Astrocyte (in vitro differentiated cells and primary cell): ENCODE measurements at regions not wholly inside any gene's neighbourhood (a gene's known extent, or its start where the extent isn't known, plus 50 kb on each side); places are given as distances from the start of the nearest gene placed in this dataset.

Experiments used
- DNase-seq: peaks from one replicate; pipeline ENCODE4 v3.0.0-alpha.2; 2010; ENCODE audit warnings: low read depth
- FAIRE-seq: peaks from 2 replicates; lab custom pipeline; 2011; peaks lifted over from hg19 to GRCh38; lab: Jason Lieb, UNC
- H2AFZ ChIP-seq: 2 replicates; pipeline ENCODE4 v1.6.0; 2012; ENCODE audit warnings: low read depth, low read length, inconsistent platforms
- H3K27ac ChIP-seq: 2 replicates; pipeline ENCODE4 v1.5.1; 2011; ENCODE audit warnings: low read depth, low read length, inconsistent platforms
- H3K27me3 ChIP-seq: 2 replicates; pipeline ENCODE4 v1.6.0; 2011; ENCODE audit warnings: low read length, inconsistent platforms; ENCODE audit not compliant: insufficient read depth
- H3K36me3 ChIP-seq: 2 replicates; pipeline ENCODE4 v1.5.1; 2011; ENCODE audit warnings: low read length, inconsistent platforms; ENCODE audit not compliant: insufficient read depth
- H3K4me1 ChIP-seq: 2 replicates; pipeline ENCODE4 v1.5.1; 2011; ENCODE audit warnings: low read length, inconsistent platforms; ENCODE audit not compliant: insufficient read depth
- H3K4me2 ChIP-seq: 2 replicates; pipeline ENCODE4 v1.6.0; 2012; ENCODE audit warnings: low read length, inconsistent platforms
- H3K4me3 ChIP-seq: 2 replicates; pipeline ENCODE4 v1.5.1; 2011; ENCODE audit warnings: low read depth, mild to moderate bottlenecking, low read length, inconsistent platforms; ENCODE audit not compliant: insufficient read depth
- H3K79me2 ChIP-seq: 2 replicates; pipeline ENCODE4 v1.6.0; 2012; ENCODE audit warnings: mild to moderate bottlenecking, low read length, inconsistent platforms; ENCODE audit not compliant: insufficient read depth
- H3K9ac ChIP-seq: 2 replicates; pipeline ENCODE4 v1.6.0; 2012; ENCODE audit warnings: mild to moderate bottlenecking, low read length, inconsistent platforms
- H3K9me3 ChIP-seq: 2 replicates; pipeline ENCODE4 v1.5.1; 2012; ENCODE audit warnings: low read depth, mild to moderate bottlenecking, low read length, inconsistent platforms; ENCODE audit not compliant: insufficient read depth
- H4K20me1 ChIP-seq: 2 replicates; pipeline ENCODE4 v1.6.0; 2012; ENCODE audit warnings: low read length, inconsistent platforms; ENCODE audit not compliant: insufficient read depth
- H3K27ac Mint-ChIP-seq: one replicate; pipeline ENCODE4 v1.8.0; 2021; ENCODE audit warnings: mild to moderate bottlenecking, mixed read lengths; ENCODE audit not compliant: unreplicated experiment
- H3K27me3 Mint-ChIP-seq: one replicate; pipeline ENCODE4 v1.8.0; 2021; ENCODE audit warnings: low read depth, mixed read lengths; ENCODE audit not compliant: unreplicated experiment
- H3K36me3 Mint-ChIP-seq: one replicate; pipeline ENCODE4 v1.8.0; 2021; ENCODE audit warnings: low read depth, mixed read lengths; ENCODE audit not compliant: unreplicated experiment
- H3K4me1 Mint-ChIP-seq: one replicate; pipeline ENCODE4 v1.8.0; 2021; ENCODE audit warnings: low read depth, mixed read lengths; ENCODE audit not compliant: unreplicated experiment
- H3K4me3 Mint-ChIP-seq: one replicate; pipeline ENCODE4 v1.8.0; 2021; ENCODE audit warnings: mild to moderate bottlenecking, moderate library complexity, mixed read lengths; ENCODE audit not compliant: unreplicated experiment
- H3K9me3 Mint-ChIP-seq: one replicate; pipeline ENCODE4 v1.8.0; 2021; ENCODE audit warnings: mild to moderate bottlenecking, mixed read lengths; ENCODE audit not compliant: unreplicated experiment
- EZH2 ChIP-seq: IDR thresholded peaks from 2 replicates; pipeline ENCODE4 v1.6.1; 2012; ENCODE audit warnings: mild to moderate bottlenecking, low read length, inconsistent platforms; ENCODE audit not compliant: insufficient read depth
- TF ChIP-seq, protein P1 (sequence below): IDR thresholded peaks from 2 replicates; pipeline ENCODE4 v1.5.1; 2011; ENCODE audit warnings: low read depth, mild to moderate bottlenecking, inconsistent platforms, low read length, moderate library complexity; ENCODE audit not compliant: insufficient read depth

DNA sequence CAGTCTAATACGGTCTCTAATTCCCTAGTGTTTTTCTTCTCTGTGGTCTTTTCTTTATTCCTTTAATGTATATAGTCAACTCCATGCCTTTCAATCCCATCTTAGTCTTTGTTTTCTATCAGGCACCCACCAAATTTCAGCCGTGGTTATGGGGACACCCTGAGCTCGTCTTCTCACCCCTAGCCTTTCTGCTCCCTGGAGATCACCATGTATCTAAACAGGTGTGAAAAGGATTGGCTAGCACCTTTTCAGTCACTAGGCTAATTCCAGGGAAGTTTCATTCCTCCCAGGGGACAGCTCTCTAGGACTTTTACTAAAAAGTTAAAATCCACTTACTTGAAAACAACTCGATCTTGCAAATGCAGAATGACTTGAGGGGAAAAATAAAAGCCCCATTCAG, 291.3 kb downstream of the ETNK1 start:
- Histone ChIP-seq H3K4me3 (no peak overlapping the region), H3K4me2 (no peak overlapping the region), H4K20me1 (no peaks in the 10 kb centered on the region), H3K79me2 (no peaks in the 10 kb centered on the region), H3K27me3 (no peaks in the 10 kb centered on the region), H2AFZ (no peak overlapping the region), H3K36me3 (no peaks in the 10 kb centered on the region), H3K4me1 (no peaks in the 10 kb centered on the region), H3K27ac (no peak overlapping the region), H3K9ac (no peak overlapping the region), H3K9me3 (no peaks in the 10 kb centered on the region)
- FAIRE-seq, result no peak
- no peak for DNase-seq
- Mint-ChIP-seq H3K27me3 (peaks cover 4% of the 10 kb centered on the region), H3K4me3 (no peak overlapping the region), H3K36me3 (no peaks in the 10 kb centered on the region), H3K4me1 (no peaks in the 10 kb centered on the region), H3K27ac (no peak overlapping the region), H3K9me3 (no peaks in the 10 kb centered on the region)
- TF ChIP-seq EZH2, result no peak
- TF ChIP-seq, protein P1, sequence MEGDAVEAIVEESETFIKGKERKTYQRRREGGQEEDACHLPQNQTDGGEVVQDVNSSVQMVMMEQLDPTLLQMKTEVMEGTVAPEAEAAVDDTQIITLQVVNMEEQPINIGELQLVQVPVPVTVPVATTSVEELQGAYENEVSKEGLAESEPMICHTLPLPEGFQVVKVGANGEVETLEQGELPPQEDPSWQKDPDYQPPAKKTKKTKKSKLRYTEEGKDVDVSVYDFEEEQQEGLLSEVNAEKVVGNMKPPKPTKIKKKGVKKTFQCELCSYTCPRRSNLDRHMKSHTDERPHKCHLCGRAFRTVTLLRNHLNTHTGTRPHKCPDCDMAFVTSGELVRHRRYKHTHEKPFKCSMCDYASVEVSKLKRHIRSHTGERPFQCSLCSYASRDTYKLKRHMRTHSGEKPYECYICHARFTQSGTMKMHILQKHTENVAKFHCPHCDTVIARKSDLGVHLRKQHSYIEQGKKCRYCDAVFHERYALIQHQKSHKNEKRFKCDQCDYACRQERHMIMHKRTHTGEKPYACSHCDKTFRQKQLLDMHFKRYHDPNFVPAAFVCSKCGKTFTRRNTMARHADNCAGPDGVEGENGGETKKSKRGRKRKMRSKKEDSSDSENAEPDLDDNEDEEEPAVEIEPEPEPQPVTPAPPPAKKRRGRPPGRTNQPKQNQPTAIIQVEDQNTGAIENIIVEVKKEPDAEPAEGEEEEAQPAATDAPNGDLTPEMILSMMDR, result no peak

DNA sequence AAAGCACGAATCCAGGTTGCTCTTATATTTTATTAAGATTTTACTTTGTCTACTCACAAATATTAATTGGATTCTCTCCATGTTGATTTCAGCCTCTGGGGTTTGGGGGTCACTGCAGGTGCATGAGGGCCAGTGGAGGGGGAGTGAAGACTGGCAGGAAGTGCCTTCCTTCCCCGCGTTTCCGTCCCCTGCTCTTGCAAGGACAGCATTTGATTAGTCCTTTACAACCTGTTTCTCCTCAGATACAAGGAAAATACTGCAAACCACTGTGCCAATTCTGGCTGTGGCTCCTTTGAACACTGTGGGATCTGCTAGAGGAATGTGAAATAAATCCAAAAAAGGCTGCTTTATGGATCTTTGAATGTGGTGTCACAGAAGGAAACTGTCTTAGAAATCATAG, 291.8 kb downstream of the ETNK1 start:
- Mint-ChIP-seq H3K36me3 (no peaks in the 10 kb centered on the region), H3K4me3 (no peak overlapping the region), H3K27ac (no peak overlapping the region), H3K4me1 (no peaks in the 10 kb centered on the region), H3K9me3 (no peaks in the 10 kb centered on the region), H3K27me3 (peaks cover 4% of the 10 kb centered on the region)
- DNase-seq (no peak), FAIRE-seq (no peak)
- Histone ChIP-seq H4K20me1 (no peaks in the 10 kb centered on the region), H3K36me3 (no peaks in the 10 kb centered on the region), H2AFZ (no peak overlapping the region), H3K4me2 (no peak overlapping the region), H3K27ac (no peak overlapping the region), H3K4me1 (no peaks in the 10 kb centered on the region), H3K79me2 (no peaks in the 10 kb centered on the region), H3K4me3 (no peak overlapping the region), H3K27me3 (no peaks in the 10 kb centered on the region), H3K9me3 (no peaks in the 10 kb centered on the region), H3K9ac (no peak overlapping the region)
- no peak for TF ChIP-seq EZH2
- TF ChIP-seq, protein P1, result no peak

DNA sequence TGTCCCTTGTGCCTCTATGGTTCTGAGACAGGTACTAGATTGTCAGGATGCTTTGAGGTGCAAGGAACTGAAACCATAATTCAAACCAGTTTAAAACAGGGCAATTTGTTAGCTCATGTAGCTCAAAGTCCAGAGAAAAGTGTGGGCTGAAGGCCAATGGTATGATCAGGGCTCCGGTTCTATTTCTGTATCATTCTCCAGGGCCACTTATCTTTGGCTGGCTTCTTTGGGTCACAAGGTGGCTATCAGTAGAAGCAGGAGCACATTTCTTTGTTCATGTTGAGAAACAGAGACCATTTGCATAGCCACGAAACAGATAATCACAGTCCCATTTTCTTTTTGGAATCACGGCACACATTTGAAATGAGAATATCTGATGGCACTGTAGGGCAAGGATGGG, 294.9 kb downstream of the ETNK1 start:
- Mint-ChIP-seq H3K27me3 (peaks cover 3% of the 10 kb centered on the region), H3K27ac (no peak overlapping the region), H3K9me3 (no peaks in the 10 kb centered on the region), H3K4me3 (no peak overlapping the region), H3K4me1 (no peaks in the 10 kb centered on the region), H3K36me3 (no peaks in the 10 kb centered on the region)
- no peaks in the 10 kb centered on the region for H4K20me1 ChIP-seq
- no peaks in the 10 kb centered on the region for H3K4me1 ChIP-seq
- no peaks in the 10 kb centered on the region for H3K79me2 ChIP-seq
- H3K27me3 ChIP-seq, result no peaks in the 10 kb centered on the region
- FAIRE-seq (no peak), DNase-seq (no peak)
- H3K9ac ChIP-seq, result no peak overlapping the region
- H3K9me3 ChIP-seq, result no peaks in the 10 kb centered on the region
- H3K27ac ChIP-seq, result no peak overlapping the region
- no peak overlapping the region for H3K4me2 ChIP-seq
- TF ChIP-seq EZH2, result no peak
- TF ChIP-seq, protein P1, result no peak
- H3K4me3 ChIP-seq, result no peak overlapping the region
- no peak overlapping the region for H2AFZ ChIP-seq
- H3K36me3 ChIP-seq, result no peaks in the 10 kb centered on the region
